ENCODE measurements at regions not wholly inside any gene's neighbourhood (a gene's known extent, or its start where the extent isn't known, plus 50 kb on each side); places are given as distances from the start of the nearest gene placed in this dataset.

DNA sequence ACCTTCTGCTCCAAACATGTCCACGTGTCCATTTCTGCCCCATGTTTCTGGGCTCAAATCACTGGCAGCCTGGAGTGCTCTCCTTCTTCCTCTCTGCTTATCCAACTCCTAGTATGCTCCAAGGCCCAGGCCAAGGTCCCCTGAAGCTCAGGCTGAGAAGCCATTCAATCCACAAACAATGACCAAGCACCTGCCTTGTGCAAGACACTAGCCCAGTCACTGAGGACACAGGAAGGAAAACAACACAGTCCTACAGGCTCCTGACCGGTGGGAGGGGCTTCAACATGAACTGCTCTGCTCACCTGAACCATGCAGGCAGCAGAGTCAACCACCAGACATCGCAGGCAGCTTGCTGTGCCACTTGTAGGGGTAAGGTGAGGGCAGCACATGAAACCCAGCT is 93.6 kb downstream of the RPL27A start:
- TF ChIP-seq, protein P1, sequence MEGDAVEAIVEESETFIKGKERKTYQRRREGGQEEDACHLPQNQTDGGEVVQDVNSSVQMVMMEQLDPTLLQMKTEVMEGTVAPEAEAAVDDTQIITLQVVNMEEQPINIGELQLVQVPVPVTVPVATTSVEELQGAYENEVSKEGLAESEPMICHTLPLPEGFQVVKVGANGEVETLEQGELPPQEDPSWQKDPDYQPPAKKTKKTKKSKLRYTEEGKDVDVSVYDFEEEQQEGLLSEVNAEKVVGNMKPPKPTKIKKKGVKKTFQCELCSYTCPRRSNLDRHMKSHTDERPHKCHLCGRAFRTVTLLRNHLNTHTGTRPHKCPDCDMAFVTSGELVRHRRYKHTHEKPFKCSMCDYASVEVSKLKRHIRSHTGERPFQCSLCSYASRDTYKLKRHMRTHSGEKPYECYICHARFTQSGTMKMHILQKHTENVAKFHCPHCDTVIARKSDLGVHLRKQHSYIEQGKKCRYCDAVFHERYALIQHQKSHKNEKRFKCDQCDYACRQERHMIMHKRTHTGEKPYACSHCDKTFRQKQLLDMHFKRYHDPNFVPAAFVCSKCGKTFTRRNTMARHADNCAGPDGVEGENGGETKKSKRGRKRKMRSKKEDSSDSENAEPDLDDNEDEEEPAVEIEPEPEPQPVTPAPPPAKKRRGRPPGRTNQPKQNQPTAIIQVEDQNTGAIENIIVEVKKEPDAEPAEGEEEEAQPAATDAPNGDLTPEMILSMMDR (IDR thresholded peaks at IDR 0.05) = no peak
- no peak for TF ChIP-seq POLR2A (IDR thresholded peaks at IDR 0.05)
